ENCODE measurements at regions not wholly inside any gene's neighbourhood (a gene's known extent, or its start where the extent isn't known, plus 50 kb on each side); places are given as distances from the start of the nearest gene placed in this dataset.
"Not testable (repeated sequence)": the region's sequence is repeated elsewhere in the genome, so short reads cannot be mapped to it uniquely, and the experiment has no call there.

- no peaks in the 10 kb centered on the region for H3K36me3 ChIP-seq
- TF ChIP-seq, protein P1, sequence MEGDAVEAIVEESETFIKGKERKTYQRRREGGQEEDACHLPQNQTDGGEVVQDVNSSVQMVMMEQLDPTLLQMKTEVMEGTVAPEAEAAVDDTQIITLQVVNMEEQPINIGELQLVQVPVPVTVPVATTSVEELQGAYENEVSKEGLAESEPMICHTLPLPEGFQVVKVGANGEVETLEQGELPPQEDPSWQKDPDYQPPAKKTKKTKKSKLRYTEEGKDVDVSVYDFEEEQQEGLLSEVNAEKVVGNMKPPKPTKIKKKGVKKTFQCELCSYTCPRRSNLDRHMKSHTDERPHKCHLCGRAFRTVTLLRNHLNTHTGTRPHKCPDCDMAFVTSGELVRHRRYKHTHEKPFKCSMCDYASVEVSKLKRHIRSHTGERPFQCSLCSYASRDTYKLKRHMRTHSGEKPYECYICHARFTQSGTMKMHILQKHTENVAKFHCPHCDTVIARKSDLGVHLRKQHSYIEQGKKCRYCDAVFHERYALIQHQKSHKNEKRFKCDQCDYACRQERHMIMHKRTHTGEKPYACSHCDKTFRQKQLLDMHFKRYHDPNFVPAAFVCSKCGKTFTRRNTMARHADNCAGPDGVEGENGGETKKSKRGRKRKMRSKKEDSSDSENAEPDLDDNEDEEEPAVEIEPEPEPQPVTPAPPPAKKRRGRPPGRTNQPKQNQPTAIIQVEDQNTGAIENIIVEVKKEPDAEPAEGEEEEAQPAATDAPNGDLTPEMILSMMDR (IDR thresholded peaks at IDR 0.05), result no peak
- no peak overlapping the region for H3K4me3 ChIP-seq
- H3K4me1 ChIP-seq (ENCODE audit: control insufficient read depth in 1 of 2, low read depth in 2 of 2), result no peaks in the 10 kb centered on the region
- H3K27me3 ChIP-seq (replicated peaks; ENCODE audit: insufficient read depth), result no peaks in the 10 kb centered on the region
- ATAC-seq (ENCODE audit: insufficient number of reproducible peaks, low FRiP score, low read depth) (no peak), DNase-seq (ENCODE audit: low spot score) (no peak)
- H3K27ac ChIP-seq, result no peak overlapping the region
- no peaks in the 10 kb centered on the region for H3K9me3 ChIP-seq
These were observed 143.8 kb upstream of the FGF10 start for GRCh38 chr5:44532981-44533380.

DNA sequence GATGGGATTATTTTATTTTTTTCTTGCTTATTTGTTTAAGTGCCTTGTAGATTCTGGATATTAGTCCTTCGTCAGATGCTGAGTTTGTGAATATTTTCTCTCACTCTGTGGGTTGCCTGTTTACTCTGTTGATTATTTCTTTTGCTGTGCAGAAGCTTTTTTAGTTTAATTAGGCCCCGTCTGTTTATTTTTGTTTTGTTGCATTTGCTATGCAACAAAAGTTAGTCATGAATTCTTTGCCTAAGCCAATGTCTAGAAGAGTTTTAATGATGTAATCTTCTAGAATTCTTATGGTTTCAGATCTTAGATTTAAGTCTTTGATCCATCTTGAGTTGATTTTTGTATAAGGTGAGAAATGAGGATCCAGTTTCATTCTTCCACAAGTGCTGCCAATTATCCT is 142.5 kb upstream of the FGF10 start:
- not testable (repeated sequence) for ATAC-seq (ENCODE audit: insufficient number of reproducible peaks, low FRiP score, low read depth); H3K4me1 ChIP-seq (ENCODE audit: control insufficient read depth in 1 of 2, low read depth in 2 of 2); H3K4me3 ChIP-seq; H3K9me3 ChIP-seq; H3K36me3 ChIP-seq; H3K27ac ChIP-seq; H3K27me3 ChIP-seq (replicated peaks; ENCODE audit: insufficient read depth); DNase-seq (ENCODE audit: low spot score)

- H3K36me3 ChIP-seq; ATAC-seq (ENCODE audit: insufficient number of reproducible peaks, low FRiP score, low read depth); H3K9me3 ChIP-seq; DNase-seq (ENCODE audit: low spot score); H3K27ac ChIP-seq; H3K27me3 ChIP-seq (replicated peaks; ENCODE audit: insufficient read depth); H3K4me3 ChIP-seq; H3K4me1 ChIP-seq (ENCODE audit: control insufficient read depth in 1 of 2, low read depth in 2 of 2): not testable (repeated sequence)
These were observed 141.6 kb upstream of the FGF10 start for GRCh38 chr5:44530783-44531182.

DNA sequence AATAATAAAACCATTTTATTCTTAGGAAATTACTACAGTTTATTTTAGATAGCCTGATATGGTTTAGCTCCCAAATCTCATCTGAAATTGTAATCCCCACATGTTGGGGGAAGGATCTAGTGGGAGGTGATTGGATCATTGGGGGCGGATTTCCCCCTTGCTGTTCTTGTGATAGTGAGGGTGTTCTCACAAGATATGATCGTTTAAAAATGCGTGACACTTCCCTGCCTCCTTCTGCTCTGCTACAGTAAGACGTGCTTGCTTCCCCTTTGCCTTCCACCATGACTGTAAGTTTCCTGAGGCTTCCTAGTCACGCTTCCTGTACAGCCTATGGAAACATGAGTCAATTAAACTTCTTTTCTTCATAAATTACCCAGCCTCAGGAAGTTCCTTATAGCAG is 122.4 kb upstream of the FGF10 start:
- Histone ChIP-seq H3K9me3 (no peaks in the 10 kb centered on the region), H3K27me3 (replicated peaks; ENCODE audit: insufficient read depth) (no peaks in the 10 kb centered on the region), H3K4me3 (no peak overlapping the region), H3K4me1 (ENCODE audit: control insufficient read depth in 1 of 2, low read depth in 2 of 2) (no peaks in the 10 kb centered on the region), H3K36me3 (no peaks in the 10 kb centered on the region), H3K27ac (no peak overlapping the region)
- ATAC-seq (ENCODE audit: insufficient number of reproducible peaks, low FRiP score, low read depth), result no peak
- no peak for DNase-seq (ENCODE audit: low spot score)
- TF ChIP-seq, protein P1 (IDR thresholded peaks at IDR 0.05), result no peak

GRCh38 chr5:44506561-44506960 is 117.3 kb upstream of the FGF10 start:
- TF ChIP-seq, protein P1 (IDR thresholded peaks at IDR 0.05), result no peak
- ATAC-seq (ENCODE audit: insufficient number of reproducible peaks, low FRiP score, low read depth), result no peak
- no peak overlapping the region for H3K27ac ChIP-seq

DNA sequence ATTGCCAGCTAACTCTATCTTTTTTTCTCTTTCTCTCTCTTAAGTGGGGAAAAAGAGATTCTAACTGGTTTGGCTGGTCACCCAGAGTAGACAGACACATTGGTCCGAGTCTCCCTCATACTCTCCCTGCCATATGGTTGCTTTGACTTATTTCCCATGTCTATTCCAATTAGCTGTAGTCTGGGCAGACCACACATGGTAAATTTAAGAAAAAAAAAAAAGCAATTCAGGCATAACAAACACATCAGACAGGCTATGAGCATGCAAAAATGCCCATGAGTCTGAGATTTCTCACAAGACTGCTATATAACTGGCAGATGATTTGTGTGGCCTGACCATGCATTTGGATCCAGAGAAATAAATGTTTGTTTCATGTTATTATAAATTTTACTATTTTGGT is 110.2 kb upstream of the FGF10 start:
- no peak for ATAC-seq (ENCODE audit: insufficient number of reproducible peaks, low FRiP score, low read depth)

More at GRCh38 chr5:44506561-44506960, 117.3 kb upstream of the FGF10 start:
- Histone ChIP-seq H3K27me3 (replicated peaks; ENCODE audit: insufficient read depth) (no peaks in the 10 kb centered on the region), H3K4me1 (ENCODE audit: control insufficient read depth in 1 of 2, low read depth in 2 of 2) (no peaks in the 10 kb centered on the region), H3K36me3 (no peaks in the 10 kb centered on the region), H3K9me3 (no peaks in the 10 kb centered on the region), H3K4me3 (no peak overlapping the region)
- no peak for DNase-seq (ENCODE audit: low spot score)

More for the DNA sequence above, 110.2 kb upstream of the FGF10 start:
- H3K27ac ChIP-seq, result no peak overlapping the region
- H3K36me3 ChIP-seq, result no peaks in the 10 kb centered on the region
- H3K9me3 ChIP-seq, result no peaks in the 10 kb centered on the region
- TF ChIP-seq, protein P1 (IDR thresholded peaks at IDR 0.05), result no peak
- H3K4me1 ChIP-seq (ENCODE audit: control insufficient read depth in 1 of 2, low read depth in 2 of 2), result no peaks in the 10 kb centered on the region
- no peak overlapping the region for H3K4me3 ChIP-seq
- H3K27me3 ChIP-seq (replicated peaks; ENCODE audit: insufficient read depth), result no peaks in the 10 kb centered on the region
- DNase-seq (ENCODE audit: low spot score), result no peak

Data from thoracic aorta (tissue), 2 donors.